ENCODE measurements at regions not wholly inside any gene's neighbourhood (a gene's known extent, or its start where the extent isn't known, plus 50 kb on each side); places are given as distances from the start of the nearest gene placed in this dataset.

DNA sequence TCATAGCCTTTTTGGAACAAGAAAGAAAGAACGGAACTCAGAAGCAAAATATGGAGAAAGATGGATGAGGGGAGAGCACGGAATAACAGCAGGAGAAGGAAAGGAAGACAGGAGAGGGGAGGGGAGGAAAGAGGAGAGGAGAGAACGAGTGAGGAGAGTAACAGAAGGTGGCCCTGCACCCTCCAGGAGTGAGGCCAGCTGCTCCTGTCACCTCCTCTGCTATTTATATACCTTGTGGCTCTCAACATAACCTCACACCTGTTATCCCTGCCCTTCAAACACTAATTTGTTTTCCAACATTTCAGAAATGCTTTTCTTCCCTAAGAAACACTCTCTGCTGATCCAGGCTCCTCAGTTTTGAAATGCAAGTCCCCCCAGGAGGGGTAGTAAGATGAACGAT is 53.4 kb upstream of the ATP2B2 start:
- TF ChIP-seq, protein P1, sequence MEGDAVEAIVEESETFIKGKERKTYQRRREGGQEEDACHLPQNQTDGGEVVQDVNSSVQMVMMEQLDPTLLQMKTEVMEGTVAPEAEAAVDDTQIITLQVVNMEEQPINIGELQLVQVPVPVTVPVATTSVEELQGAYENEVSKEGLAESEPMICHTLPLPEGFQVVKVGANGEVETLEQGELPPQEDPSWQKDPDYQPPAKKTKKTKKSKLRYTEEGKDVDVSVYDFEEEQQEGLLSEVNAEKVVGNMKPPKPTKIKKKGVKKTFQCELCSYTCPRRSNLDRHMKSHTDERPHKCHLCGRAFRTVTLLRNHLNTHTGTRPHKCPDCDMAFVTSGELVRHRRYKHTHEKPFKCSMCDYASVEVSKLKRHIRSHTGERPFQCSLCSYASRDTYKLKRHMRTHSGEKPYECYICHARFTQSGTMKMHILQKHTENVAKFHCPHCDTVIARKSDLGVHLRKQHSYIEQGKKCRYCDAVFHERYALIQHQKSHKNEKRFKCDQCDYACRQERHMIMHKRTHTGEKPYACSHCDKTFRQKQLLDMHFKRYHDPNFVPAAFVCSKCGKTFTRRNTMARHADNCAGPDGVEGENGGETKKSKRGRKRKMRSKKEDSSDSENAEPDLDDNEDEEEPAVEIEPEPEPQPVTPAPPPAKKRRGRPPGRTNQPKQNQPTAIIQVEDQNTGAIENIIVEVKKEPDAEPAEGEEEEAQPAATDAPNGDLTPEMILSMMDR (conservative IDR thresholded peaks at IDR 0.05; ENCODE audit: low read depth, low read length), result no peak
- Histone ChIP-seq H2AFZ (ENCODE audit: low read depth) (no peak overlapping the region), H3K27ac (no peak overlapping the region), H3K79me2 (ENCODE audit: insufficient read depth, low read depth) (no peaks in the 10 kb centered on the region), H3K4me1 (ENCODE audit: low read depth, poor library complexity, severe bottlenecking) (no peaks in the 10 kb centered on the region), H3K36me3 (ENCODE audit: insufficient read depth) (no peaks in the 10 kb centered on the region), H3K4me3 (IDR thresholded peaks at IDR 0.05; ENCODE audit: insufficient read depth, low read depth, low read length) (no peak overlapping the region), H3K27me3 (ENCODE audit: insufficient read depth, low read depth) (no peaks in the 10 kb centered on the region), H4K20me1 (ENCODE audit: insufficient read depth) (no peaks in the 10 kb centered on the region), H3K4me2 (no peak overlapping the region), H3K9ac (no peak overlapping the region)

DNA sequence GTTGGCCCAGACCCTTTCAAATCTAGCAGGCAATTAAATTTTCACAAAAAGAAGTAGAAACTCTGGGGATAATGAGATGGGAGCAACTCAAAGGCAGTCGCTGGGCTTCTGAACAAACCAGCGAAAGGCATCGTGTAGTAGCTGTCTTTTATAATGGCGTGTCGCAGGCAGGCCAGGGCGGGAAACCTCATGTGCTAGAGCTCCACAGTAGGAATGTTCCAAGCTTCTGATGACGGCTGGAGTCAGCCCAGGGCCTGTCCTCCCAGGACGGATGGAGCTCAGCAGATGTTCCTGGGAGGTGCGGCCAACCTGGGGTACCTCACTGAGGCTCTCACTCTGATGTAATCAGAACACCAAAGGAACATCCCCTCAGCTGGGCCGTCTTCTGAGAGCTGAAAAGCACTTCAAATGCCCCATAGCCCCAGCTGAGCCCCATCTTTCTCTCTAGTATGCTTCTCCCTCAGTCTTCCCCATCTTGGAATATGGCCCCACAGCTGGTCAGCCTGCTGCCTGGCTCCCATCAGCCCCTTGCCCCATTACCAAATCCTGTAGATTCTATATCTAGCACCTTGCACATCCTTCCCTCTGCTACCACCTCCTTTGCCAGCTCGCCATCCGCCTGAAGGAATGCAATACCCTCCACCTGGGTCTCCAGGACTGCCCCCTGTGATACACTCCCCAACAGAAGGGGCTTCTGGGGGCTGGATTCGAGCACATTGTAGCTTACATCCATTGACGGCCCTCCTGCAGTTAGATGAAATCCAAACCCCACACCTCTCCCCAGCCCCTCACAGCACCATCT is 54.9 kb upstream of the ATP2B2 start:
- Histone ChIP-seq H3K4me2 (no peak overlapping the region), H2AFZ (ENCODE audit: low read depth) (no peak overlapping the region), H3K36me3 (ENCODE audit: insufficient read depth) (no peaks in the 10 kb centered on the region), H3K27me3 (ENCODE audit: insufficient read depth, low read depth) (no peaks in the 10 kb centered on the region), H3K79me2 (ENCODE audit: insufficient read depth, low read depth) (no peaks in the 10 kb centered on the region), H3K9ac (no peak overlapping the region), H3K27ac (no peak overlapping the region), H4K20me1 (ENCODE audit: insufficient read depth) (no peaks in the 10 kb centered on the region), H3K4me1 (ENCODE audit: low read depth, poor library complexity, severe bottlenecking) (no peaks in the 10 kb centered on the region), H3K4me3 (IDR thresholded peaks at IDR 0.05; ENCODE audit: insufficient read depth, low read depth, low read length) (no peak overlapping the region)
- TF ChIP-seq, protein P1 (conservative IDR thresholded peaks at IDR 0.05; ENCODE audit: low read depth, low read length), result no peak

DNA sequence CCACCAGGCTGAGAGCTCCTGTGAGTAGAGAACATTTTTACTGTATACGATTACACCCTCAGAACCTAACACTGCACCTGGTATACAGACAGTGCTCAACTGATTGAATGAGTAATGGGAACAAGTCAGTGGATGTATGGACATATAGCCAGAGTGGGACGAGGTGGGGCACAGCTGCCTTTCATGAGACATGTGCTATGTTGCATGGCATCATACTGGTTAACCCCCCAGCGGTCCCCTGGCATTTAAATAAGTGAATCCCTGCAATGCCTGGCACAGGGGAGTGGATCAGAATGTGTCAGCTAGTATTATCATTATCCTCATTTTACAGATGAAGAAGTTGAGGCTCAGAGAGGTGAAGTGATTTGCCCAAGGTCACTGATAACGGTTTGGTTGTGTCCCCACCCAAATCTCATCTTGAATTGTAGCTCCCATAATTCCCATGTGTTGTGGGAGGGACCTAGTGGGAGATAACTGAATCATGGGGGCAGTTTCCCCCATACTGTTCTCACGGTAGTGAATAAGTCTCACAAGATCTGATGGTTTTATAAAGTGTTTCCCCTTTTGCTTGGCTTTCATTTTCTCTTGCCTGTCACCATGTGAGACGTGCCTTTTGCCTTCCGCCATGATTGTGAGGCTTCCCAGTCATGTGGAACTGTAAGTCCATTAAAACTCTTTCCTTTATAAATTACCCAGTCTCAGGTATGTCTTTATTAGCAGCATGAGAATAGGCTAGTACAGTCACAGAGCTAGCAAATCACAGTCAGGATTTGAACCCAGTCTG is 56.0 kb upstream of the ATP2B2 start:
- H3K27ac ChIP-seq, result no peak overlapping the region
- H3K79me2 ChIP-seq (ENCODE audit: insufficient read depth, low read depth), result no peaks in the 10 kb centered on the region
- no peaks in the 10 kb centered on the region for H3K36me3 ChIP-seq (ENCODE audit: insufficient read depth)
- no peaks in the 10 kb centered on the region for H4K20me1 ChIP-seq (ENCODE audit: insufficient read depth)
- no peak overlapping the region for H3K9ac ChIP-seq
- no peaks in the 10 kb centered on the region for H3K4me1 ChIP-seq (ENCODE audit: low read depth, poor library complexity, severe bottlenecking)
- no peak overlapping the region for H3K4me2 ChIP-seq
- H3K4me3 ChIP-seq (IDR thresholded peaks at IDR 0.05; ENCODE audit: insufficient read depth, low read depth, low read length), result no peak overlapping the region
- TF ChIP-seq, protein P1 (conservative IDR thresholded peaks at IDR 0.05; ENCODE audit: low read depth, low read length), result no peak
- no peaks in the 10 kb centered on the region for H3K27me3 ChIP-seq (ENCODE audit: insufficient read depth, low read depth)
- H2AFZ ChIP-seq (ENCODE audit: low read depth), result no peak overlapping the region

DNA sequence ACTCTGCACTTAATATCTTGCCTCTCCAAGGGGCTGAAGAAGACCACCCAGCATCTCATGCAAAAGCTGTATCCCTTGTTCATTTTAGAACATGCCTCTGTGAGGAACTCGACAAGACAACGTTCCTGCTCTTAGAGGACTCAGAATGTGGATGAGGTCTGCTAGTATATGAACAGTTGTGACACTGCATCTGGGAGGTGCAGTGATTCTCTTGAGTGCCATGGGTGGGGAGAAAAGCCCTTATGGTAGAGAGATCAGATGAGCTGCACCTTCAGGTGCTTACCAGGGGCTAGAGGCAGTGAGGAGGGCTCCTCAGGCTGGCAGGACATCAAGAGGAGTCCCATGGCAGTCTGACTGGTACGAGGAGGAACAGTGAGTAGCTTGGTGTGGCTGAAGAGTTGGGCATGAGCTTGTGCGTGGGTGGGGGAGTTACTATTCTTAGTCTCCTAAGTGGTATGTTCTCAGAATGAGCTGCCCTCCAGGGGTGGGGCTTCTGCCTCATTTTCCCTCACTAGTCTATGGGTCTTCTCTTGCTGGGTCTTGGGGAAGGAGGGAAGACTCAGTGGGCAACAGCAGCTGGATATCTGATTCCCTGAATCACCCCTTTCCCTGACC is 56.7 kb upstream of the ATP2B2 start:
- TF ChIP-seq, protein P1 (conservative IDR thresholded peaks at IDR 0.05; ENCODE audit: low read depth, low read length), result no peak
- Histone ChIP-seq H3K4me1 (ENCODE audit: low read depth, poor library complexity, severe bottlenecking) (no peaks in the 10 kb centered on the region), H3K79me2 (ENCODE audit: insufficient read depth, low read depth) (no peaks in the 10 kb centered on the region), H3K9ac (no peak overlapping the region), H2AFZ (ENCODE audit: low read depth) (no peak overlapping the region), H3K36me3 (ENCODE audit: insufficient read depth) (no peaks in the 10 kb centered on the region), H3K27me3 (ENCODE audit: insufficient read depth, low read depth) (no peaks in the 10 kb centered on the region), H3K4me3 (IDR thresholded peaks at IDR 0.05; ENCODE audit: insufficient read depth, low read depth, low read length) (no peak overlapping the region), H3K4me2 (no peak overlapping the region), H3K27ac (no peak overlapping the region), H4K20me1 (ENCODE audit: insufficient read depth) (no peaks in the 10 kb centered on the region)

Data from KMS-11 (cell line).